SHP77 treated with DMSO at 0.1 percent for 48 hours (cell line): ENCODE measurements at regions not wholly inside any gene's neighbourhood (a gene's known extent, or its start where the extent isn't known, plus 50 kb on each side); places are given as distances from the start of the nearest gene placed in this dataset.

ENCODE experiments used
- DNase-seq: peaks from one replicate; lab custom pipeline; 2025; lab: John Stamatoyannopoulos, UW

DNA sequence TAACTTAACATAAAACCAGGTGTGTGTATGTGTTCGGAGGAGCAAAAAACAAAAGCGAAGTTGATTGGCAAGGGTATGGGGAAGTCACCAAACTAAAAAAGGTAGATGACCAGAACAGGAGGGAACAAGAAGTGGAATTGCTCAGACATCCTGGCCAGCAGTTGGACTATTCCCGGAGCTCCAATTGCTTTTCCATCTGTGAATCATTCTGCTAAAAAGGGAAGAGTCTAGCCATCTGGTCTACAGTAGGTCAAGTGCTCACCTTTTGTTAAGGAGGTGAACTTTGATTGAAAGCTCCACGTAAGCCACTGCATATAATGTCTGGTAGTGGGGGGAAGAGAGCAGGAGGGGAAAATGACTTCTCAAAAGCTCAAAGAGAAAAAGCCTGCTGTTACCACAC is 50.0 kb upstream of the BET1 start:
- peak; percentile 7 for DNase-seq

- DNase-seq, result no peak
Observed at GRCh38 chr7:94055963-94056362, 51.8 kb upstream of the BET1 start.

GRCh38 chr7:94056796-94057207 is 52.6 kb upstream of the BET1 start:
- no peak for DNase-seq

GRCh38 chr7:94057955-94058354 is 53.8 kb upstream of the BET1 start:
- no peak for DNase-seq

- no peak for DNase-seq
Observed at GRCh38 chr7:94059746-94060145, 55.6 kb upstream of the BET1 start.

DNA sequence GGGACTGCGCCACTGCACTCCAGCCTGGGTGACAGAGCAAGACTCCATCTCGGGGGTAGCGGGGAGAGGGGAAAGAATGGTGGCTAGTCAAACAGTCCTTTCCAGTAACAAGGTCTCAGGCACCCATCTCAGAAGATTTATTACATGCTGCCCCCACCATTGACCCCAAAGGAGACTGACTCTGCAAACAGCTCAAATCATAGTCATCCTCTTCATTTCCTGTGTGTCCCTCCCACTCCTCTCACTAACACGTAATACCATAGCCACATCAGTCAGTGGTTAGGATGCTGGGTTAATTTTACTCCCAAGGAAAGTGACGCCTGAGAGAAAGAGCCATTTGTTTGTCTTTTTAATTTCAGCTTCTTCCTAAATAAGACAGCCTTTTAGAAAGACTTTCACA is 56.6 kb upstream of the BET1 start:
- DNase-seq, result no peak

- no peak for DNase-seq
Observed at GRCh38 chr7:94061326-94061725, 57.2 kb upstream of the BET1 start.

DNA sequence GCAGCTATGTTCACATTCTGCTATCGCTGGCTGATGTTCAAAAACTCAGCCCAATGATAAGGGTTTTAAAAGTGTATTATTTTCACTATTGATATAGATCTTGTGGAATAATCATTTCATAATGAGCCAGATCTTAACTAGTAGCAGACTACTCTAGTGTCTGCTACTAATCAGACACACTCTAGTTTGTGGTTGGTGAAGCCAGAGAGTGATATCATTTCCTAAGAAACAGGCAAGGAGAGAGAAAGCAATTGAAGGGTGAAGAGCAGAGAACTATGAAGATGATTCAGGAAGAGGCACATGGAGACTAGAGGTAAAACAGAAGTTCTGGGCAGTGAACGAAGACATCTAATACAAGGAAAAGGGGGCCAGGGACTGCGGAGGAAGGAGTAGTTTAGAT is 58.2 kb upstream of the BET1 start:
- DNase-seq, result no peak

- DNase-seq, result no peak
Observed at GRCh38 chr7:94064541-94065191, 60.5 kb upstream of the BET1 start.

DNA sequence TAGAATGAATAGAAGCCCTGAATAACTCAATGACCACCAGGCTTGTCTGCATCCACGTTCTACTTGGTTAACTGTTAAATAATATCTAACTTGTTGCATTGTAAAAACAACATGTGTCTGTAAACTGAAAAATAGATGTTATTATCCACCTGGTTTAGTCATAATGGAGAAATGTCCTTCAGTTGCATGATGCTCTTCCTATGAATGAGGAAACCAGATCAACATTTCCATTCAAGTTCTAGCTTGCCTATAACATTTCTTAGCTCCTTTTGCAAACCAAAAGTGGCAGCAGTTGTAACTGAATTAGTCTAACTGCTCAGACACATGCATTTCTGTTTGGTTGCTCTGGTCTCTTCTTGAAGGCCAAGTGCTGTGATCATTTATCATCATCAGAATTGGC is 62.9 kb upstream of the BET1 start:
- DNase-seq, result no peak

DNA sequence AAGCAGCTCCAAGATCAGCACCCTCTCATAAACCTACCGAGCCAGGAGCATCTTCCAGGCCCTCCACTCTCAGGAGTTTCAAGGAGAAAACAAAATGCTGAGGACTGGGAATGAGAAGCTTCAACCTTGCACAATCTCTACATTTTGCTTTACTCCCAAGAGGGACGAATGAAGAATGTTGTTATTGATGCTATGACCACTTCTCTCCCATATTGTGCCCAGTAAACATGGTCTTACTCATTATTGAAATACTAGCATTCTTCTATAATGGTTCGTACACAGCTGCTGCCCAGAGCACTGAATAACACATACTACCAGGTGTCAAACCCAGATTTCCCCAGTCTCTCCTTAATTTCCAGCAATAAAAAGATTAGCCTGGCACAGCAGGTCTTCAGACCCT is 63.4 kb upstream of the BET1 start:
- no peak for DNase-seq

DNA sequence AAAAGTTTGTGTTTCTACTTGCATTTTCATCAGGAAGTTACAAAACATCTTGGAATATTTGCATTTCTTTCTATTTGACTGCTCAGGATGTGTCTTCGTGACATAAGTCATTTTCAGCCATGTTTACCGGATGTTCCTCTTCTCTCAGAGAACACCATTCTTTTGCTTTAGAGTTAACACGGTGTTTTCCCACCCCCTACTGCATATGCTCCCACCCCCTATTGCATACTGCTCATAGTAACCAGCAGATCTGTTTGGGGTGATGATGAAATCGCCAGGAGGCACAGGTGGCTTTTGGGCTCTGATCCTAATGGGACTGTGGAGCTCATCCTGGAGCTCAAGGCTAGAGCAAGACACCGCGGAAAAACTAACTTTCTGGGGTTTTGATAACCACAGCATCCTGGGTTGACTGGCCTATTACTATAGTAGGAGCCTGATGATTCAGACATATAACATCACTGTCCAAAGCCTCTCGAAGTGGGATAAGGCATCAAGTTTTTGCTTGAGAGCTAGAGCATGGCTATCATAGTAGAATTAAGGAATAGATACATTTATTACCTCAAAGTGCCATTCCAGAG is 65.1 kb upstream of the BET1 start:
- DNase-seq, result no peak

GRCh38 chr7:94080551-94080950 is 76.4 kb upstream of the BET1 start:
- no peak for DNase-seq

DNA sequence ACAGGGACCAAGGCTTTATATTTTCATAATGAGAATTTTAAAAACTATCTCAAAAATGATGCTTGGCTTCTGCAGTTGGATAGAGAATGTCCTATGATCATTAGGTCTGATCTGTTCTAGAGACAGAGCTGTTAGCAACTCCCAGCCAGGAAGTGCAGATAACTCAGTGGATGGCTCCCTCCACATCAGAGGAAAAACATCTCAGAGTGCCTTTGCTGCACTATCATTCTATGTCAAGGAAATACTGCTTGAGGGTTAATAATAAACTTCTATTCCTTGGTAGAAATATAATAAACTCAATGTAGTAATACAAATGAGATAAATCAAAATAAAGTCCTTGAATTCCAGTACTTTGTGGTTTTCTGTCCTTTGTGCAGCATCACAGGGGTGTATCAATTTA is 78.0 kb upstream of the BET1 start:
- DNase-seq, result no peak

GRCh38 chr7:94087664-94088352 is 83.7 kb upstream of the BET1 start:
- peak; percentile 9 for DNase-seq

- no peak for DNase-seq
Observed at GRCh38 chr7:94088560-94088959, 84.4 kb upstream of the BET1 start.

GRCh38 chr7:94089806-94090205 is 85.7 kb upstream of the BET1 start:
- no peak for DNase-seq

GRCh38 chr7:94092980-94093379 is 88.8 kb upstream of the BET1 start:
- no peak for DNase-seq

GRCh38 chr7:94094298-94094697 is 90.1 kb upstream of the BET1 start:
- DNase-seq, result no peak

- no peak for DNase-seq
Observed at GRCh38 chr7:94095316-94096009, 91.3 kb upstream of the BET1 start.

GRCh38 chr7:94099679-94100078 is 95.5 kb upstream of the BET1 start:
- DNase-seq, result no peak

DNA sequence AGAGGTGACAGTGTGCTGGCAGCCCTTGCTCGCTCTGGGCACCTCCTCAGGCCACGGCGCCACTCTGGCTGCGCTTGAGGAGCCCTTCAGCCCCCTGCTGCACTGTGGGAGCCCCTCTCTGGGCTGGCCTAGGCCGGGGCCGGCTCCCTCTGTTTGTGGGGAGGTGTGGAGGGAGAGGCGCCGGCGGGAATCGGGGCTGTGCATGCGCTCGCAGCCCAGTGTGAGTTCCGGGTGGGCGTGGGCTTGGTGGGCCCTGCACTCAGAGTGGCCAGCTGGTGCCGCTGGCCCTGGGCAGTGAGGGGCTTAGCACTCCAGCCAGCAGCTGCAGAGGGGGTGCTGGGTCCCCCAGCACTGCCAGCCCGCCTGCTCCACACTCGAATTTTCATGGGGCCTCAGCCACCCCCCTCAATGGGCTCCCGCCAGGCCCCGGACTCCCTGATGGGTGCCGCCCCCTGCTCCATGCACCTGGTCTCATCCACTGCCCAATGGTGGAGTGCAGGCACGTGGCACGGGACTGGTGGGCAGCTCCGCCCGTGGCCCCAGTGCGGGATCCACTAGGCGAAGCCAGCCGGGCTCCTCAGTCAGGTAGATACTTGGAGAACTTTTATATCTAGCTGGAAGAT is 96.7 kb upstream of the BET1 start:
- DNase-seq, result no peak

DNA sequence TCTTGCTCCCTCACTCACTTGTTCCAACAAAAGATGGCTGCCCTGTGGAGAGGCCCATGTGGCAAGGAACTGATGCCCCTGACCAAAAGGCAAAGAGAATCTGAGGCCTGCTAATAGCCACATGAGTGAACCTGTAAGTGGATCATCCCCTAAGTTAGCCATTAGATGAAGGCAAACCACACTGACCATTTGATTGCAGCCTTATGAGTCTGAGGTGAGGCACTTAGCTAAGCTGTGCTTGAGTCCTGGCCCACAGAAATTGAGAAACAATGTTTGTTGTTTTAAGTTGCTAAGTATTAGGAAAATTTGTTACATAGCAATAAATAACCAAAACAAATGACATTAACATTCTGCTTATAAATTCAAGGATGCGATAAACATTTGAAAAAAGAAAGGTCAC is 100.1 kb upstream of the BET1 start:
- DNase-seq, result no peak
